Fibroblast of lung (primary cell): ENCODE measurements at regions not wholly inside any gene's neighbourhood (a gene's known extent, or its start where the extent isn't known, plus 50 kb on each side); places are given as distances from the start of the nearest gene placed in this dataset.

Source experiments
- EZH2 ChIP-seq: IDR thresholded peaks from 2 replicates; pipeline ENCODE4 v1.5.1; 2012; ENCODE audit warnings: low read length, control low read depth, mild to moderate bottlenecking; ENCODE audit errors: missing control alignments
- TF ChIP-seq, protein P1 (sequence below), 2 donors: IDR thresholded peaks in 1 of 2; conservative IDR thresholded peaks in 1 of 2; 1 replicate in 1 of 2; 2 replicates in 1 of 2; pipeline ENCODE4 v1.5.1; 2011 to 2012; ENCODE audit warnings: low read length in 2 of 2, control low read depth in 1 of 2, inconsistent platforms in 1 of 2, low read depth in 1 of 2, mild to moderate bottlenecking in 1 of 2

DNA sequence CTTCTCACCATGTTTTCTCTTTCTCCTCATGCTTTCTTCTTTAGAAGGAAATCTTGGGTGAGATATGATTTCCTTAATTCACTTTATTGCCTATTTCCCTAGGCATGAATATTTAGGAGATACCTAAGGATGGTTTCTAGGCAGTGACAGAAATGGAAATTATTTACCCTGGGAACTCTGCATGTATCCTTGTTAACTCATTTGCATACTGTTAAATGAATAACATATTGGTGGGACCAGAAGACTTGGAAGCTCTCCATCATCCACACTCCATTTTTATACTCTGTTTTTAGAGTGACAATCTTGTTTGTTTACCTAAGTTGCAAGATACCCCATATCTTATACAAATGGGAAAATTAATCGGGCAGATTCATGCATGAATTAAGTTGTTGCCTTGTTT lies 285.7 kb downstream of the RNF144B start:
- TF ChIP-seq, protein P1, sequence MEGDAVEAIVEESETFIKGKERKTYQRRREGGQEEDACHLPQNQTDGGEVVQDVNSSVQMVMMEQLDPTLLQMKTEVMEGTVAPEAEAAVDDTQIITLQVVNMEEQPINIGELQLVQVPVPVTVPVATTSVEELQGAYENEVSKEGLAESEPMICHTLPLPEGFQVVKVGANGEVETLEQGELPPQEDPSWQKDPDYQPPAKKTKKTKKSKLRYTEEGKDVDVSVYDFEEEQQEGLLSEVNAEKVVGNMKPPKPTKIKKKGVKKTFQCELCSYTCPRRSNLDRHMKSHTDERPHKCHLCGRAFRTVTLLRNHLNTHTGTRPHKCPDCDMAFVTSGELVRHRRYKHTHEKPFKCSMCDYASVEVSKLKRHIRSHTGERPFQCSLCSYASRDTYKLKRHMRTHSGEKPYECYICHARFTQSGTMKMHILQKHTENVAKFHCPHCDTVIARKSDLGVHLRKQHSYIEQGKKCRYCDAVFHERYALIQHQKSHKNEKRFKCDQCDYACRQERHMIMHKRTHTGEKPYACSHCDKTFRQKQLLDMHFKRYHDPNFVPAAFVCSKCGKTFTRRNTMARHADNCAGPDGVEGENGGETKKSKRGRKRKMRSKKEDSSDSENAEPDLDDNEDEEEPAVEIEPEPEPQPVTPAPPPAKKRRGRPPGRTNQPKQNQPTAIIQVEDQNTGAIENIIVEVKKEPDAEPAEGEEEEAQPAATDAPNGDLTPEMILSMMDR (conservative IDR thresholded peaks at IDR 0.05 in 1 of 2, IDR thresholded peaks at IDR 0.05 in 1 of 2; ENCODE audit: low read depth in 1 of 2, low read length in 2 of 2), result no peak
- TF ChIP-seq EZH2, result no peak
